KOPT-K1 (cell line): ENCODE measurements at regions not wholly inside any gene's neighbourhood (a gene's known extent, or its start where the extent isn't known, plus 50 kb on each side); places are given as distances from the start of the nearest gene placed in this dataset.

Experiments
- H3K27ac ChIP-seq: fragments of 200-600 bp; sonication (generic); 2 replicates; pipeline ENCODE4 v1.5.1; 2016; ENCODE audit warnings: antibody characterized with exemption, mild to moderate bottlenecking, low read depth, low read length; ENCODE audit not compliant: poor library complexity, severe bottlenecking
- H3K36me3 ChIP-seq: fragments of 200-600 bp; sonication (generic); 2 replicates; pipeline ENCODE4 v1.5.1; 2017; ENCODE audit warnings: antibody characterized with exemption, mild to moderate bottlenecking, low read length, moderate library complexity; ENCODE audit not compliant: insufficient read depth
- H3K9me3 ChIP-seq: fragments of 200-600 bp; sonication (generic); 2 replicates; pipeline ENCODE4 v1.5.1; 2017; ENCODE audit warnings: antibody characterized with exemption, low read length, mild to moderate bottlenecking; ENCODE audit not compliant: insufficient read depth, poor library complexity, severe bottlenecking

DNA sequence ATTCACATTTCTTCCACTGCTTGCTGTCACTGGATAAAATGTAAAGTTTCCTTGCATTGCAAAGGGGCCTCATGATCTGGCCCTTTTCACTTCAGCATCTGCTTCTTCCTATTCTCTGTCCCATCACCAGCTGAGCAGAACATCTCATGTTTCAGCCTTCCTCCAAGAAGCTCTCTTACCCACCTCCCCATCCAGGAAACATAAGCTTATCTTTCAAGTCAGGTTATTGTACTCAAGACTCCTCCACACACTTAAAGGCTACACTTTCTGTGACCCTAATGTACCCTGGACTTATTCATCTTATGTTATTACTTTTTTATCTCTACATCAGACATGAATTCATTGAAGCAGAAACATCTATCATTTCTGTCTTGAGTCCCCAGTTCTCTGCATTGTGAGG is 230.5 kb downstream of the PMAIP1 start:
- H3K27ac ChIP-seq, result no peak overlapping the region
- H3K9me3 ChIP-seq, result peaks cover 13% of the 10 kb centered on the region
- no peaks in the 10 kb centered on the region for H3K36me3 ChIP-seq

DNA sequence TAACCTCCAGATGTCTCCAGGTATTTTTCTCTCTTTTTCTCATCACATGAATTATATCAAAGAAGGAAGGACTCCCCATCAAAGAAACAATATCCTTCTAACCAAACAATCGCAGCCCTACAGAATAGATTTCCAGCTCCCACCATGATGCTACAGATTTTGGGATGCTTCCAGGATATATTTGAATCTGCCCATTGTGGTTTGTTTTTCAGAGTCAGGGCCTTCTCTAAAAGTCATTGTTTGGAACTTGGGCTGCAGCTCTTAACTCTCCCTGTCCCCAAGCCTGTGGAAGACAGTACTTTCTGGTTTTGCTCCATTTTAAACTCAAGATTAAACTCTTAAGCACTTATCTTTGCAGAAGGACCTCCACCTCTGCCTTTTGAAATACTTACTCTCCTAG is 223.2 kb downstream of the PMAIP1 start:
- Histone ChIP-seq H3K9me3 (peaks cover 7% of the 10 kb centered on the region), H3K27ac (no peak overlapping the region), H3K36me3 (no peaks in the 10 kb centered on the region)

DNA sequence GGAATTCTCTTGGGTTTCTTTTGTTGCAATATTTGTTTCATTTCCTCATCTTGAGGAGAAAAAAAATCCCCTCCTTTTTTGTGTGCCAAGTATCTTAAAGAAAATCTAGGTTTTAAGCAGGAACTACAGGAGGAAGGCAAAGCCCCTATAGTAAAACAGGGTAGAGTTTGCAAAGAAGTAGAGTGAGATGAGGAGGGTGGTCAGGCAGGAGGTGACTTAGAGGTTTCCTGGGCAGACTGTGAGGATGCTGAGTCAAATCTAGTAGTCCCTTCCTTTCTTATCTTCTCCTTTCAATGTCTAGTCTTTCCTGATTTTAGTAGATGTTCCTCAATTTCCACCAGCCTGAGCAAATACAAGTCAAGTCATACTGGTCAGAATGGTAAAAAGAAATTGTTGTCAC is 222.5 kb downstream of the PMAIP1 start:
- Histone ChIP-seq H3K27ac (no peak overlapping the region), H3K36me3 (no peaks in the 10 kb centered on the region), H3K9me3 (peaks cover 6% of the 10 kb centered on the region)

- no peaks in the 10 kb centered on the region for H3K36me3 ChIP-seq
- no peaks in the 10 kb centered on the region for H3K9me3 ChIP-seq
- no peak overlapping the region for H3K27ac ChIP-seq
Measured at GRCh38 chr18:60120231-60120750, 220.5 kb downstream of the PMAIP1 start.

DNA sequence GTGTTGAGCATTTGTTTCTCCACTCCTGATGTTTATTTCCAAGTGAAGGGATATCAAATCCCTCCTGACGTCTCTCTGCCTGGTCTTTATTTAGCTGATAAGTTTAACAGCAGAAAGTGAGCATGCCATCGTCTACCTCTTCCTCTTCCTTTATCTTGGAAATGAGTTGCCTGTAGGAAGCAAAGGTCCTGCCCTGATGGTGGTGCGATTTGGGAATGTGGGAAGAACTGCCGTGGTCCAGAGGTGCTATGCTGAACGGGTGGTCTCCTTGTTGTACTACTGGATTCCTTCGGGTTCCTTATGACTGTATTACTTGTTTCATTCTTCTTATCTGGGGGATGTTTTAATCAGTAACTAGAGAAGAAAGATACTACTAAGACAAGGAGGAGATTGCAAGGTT is 217.5 kb downstream of the PMAIP1 start:
- Histone ChIP-seq H3K36me3 (no peaks in the 10 kb centered on the region), H3K27ac (no peak overlapping the region), H3K9me3 (no peaks in the 10 kb centered on the region)

DNA sequence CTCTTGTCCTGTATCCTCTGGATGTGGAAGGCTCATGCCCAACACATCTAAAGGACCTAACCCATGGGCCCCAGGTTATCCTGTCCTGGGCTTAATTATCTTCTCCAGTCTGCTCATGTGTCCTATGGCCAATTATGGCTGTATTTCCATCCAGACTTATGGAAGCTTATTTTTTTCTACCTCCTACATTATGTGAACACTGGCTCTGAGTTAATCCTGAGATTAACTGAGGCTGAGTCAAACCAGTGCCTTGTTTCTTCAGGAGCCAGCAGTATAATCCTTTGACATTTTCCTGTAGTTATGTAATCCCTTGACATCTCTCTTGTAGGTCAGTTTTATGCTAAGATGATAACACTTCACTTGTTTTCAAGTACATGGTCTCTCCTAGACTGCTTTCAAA is 213.6 kb downstream of the PMAIP1 start:
- no peaks in the 10 kb centered on the region for H3K9me3 ChIP-seq
- H3K27ac ChIP-seq, result no peak overlapping the region
- no peaks in the 10 kb centered on the region for H3K36me3 ChIP-seq

DNA sequence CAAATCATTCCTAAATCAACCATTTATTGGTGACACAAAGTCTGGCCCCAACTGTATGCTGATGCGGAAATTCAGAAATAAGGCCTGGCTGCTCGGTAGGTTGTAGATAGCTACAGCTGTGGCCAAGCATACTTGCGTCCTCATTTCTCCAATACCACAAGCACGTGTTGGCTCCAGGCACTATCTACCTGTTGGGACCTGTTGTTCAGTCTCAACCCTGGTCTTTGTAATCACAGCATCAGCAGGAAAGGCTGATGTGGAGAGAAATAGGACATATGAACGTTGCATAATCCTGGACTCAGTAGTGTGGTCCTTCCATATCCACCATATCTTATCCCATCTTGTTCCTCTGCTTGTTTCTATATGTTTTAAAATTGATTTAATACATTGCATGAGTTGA is 212.6 kb downstream of the PMAIP1 start:
- Histone ChIP-seq H3K36me3 (no peaks in the 10 kb centered on the region), H3K9me3 (no peaks in the 10 kb centered on the region)

GRCh38 chr18:60111525-60111924 is 211.7 kb downstream of the PMAIP1 start:
- Histone ChIP-seq H3K27ac (no peak overlapping the region), H3K9me3 (no peaks in the 10 kb centered on the region), H3K36me3 (no peaks in the 10 kb centered on the region)

More for the DNA sequence above, 212.6 kb downstream of the PMAIP1 start:
- H3K27ac ChIP-seq, result no peak overlapping the region

- Histone ChIP-seq H3K36me3 (no peaks in the 10 kb centered on the region), H3K9me3 (no peaks in the 10 kb centered on the region), H3K27ac (no peak overlapping the region)
Measured at GRCh38 chr18:60110836-60111235, 211.0 kb downstream of the PMAIP1 start.

DNA sequence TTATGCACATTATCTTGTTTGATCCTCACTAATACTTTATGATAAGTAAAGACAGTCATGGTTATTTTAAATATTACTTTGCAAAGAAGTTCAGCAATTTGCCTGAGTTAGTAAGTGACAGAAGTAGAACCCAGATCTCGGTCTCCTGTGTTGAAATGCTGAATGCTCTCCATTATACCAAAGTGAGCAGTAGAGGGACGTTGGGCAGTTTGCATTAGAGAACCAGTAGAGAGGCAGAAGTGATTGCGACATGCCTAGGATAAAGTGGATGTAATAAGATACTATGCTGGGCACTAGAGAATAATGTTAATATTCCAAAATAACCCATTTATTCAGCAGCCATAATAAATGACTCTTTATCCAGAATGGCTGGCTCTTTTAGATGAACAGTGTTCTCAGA is 201.0 kb downstream of the PMAIP1 start:
- Histone ChIP-seq H3K27ac (no peak overlapping the region), H3K9me3 (no peaks in the 10 kb centered on the region), H3K36me3 (no peaks in the 10 kb centered on the region)

DNA sequence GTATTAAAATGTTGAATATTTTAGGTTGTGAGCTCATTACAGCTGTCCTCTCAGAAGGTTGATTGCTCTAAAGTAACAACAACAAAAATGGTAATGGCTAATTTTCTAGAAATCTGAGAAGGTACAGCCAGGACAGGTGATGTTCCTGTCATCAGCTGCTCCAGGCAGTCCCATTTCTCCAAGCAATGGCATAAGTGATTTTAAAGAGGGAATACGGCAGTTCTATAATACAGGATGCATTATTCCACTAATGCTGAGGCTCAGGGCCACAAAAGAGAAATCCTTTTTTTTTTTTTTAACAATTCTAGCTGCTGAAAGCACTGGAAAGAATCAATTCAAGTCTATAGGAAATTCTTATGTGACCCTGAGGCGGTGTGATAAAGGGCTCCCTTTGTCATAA is 199.9 kb downstream of the PMAIP1 start:
- no peaks in the 10 kb centered on the region for H3K36me3 ChIP-seq
- no peak overlapping the region for H3K27ac ChIP-seq
- peaks cover 4% of the 10 kb centered on the region for H3K9me3 ChIP-seq

- Histone ChIP-seq H3K36me3 (no peaks in the 10 kb centered on the region), H3K9me3 (peaks cover 18% of the 10 kb centered on the region), H3K27ac (no peak overlapping the region)
Measured at GRCh38 chr18:60096428-60096827, 196.6 kb downstream of the PMAIP1 start.

- Histone ChIP-seq H3K36me3 (no peaks in the 10 kb centered on the region), H3K27ac (no peak overlapping the region), H3K9me3 (peaks cover 18% of the 10 kb centered on the region)
Measured at GRCh38 chr18:60092073-60092472, 192.3 kb downstream of the PMAIP1 start.

GRCh38 chr18:60090170-60090569 is 190.4 kb downstream of the PMAIP1 start:
- Histone ChIP-seq H3K9me3 (peaks cover 18% of the 10 kb centered on the region), H3K27ac (no peak overlapping the region), H3K36me3 (no peaks in the 10 kb centered on the region)

DNA sequence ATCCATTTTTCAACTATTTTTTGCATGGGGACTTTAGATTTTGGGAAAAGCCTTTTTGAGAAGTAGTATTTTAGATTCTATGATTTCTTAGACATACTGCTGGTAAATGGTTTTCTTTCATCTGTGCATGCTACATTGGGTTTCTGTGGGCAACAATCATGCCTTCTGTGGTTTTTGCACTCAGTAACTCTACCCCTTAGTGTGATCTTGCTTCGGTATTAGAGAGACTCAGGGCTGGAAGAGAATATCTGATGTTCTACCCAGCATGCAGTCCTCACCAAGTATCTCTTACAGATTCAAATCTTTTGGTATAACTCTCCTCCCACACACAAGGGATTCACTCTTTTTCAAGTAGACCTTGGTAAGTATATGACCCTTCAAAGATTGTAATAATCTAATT is 183.0 kb downstream of the PMAIP1 start:
- Histone ChIP-seq H3K36me3 (no peaks in the 10 kb centered on the region), H3K27ac (no peak overlapping the region), H3K9me3 (no peaks in the 10 kb centered on the region)

GRCh38 chr18:60082282-60082681 is 182.5 kb downstream of the PMAIP1 start:
- H3K36me3 ChIP-seq, result no peaks in the 10 kb centered on the region
- no peak overlapping the region for H3K27ac ChIP-seq
- H3K9me3 ChIP-seq, result no peaks in the 10 kb centered on the region

GRCh38 chr18:60075477-60075876 is 175.7 kb downstream of the PMAIP1 start:
- Histone ChIP-seq H3K9me3 (peaks cover 10% of the 10 kb centered on the region), H3K36me3 (no peaks in the 10 kb centered on the region), H3K27ac (no peak overlapping the region)
